Stimulated activated CD4-positive, alpha-beta T cell treated with anti-CD3 and anti-CD28 coated beads, Interleukin-15, amount 100 ng/mL, for 24 hours (primary cell): ENCODE measurements at regions not wholly inside any gene's neighbourhood (a gene's known extent, or its start where the extent isn't known, plus 50 kb on each side); places are given as distances from the start of the nearest gene placed in this dataset.
A peak's percentile ranks its signal among the peaks of the same experiment; 100 is the strongest.

Source experiments
- DNase-seq: peaks from one replicate; pipeline ENCODE4 v3.0.0-alpha.2; 2020

GRCh38 chrX:45852884-45853283 lies 652.2 kb upstream of the DIPK2B start:
- DNase-seq, result no peak

- peak; percentile 77 for DNase-seq
Measured at GRCh38 chrX:45851434-45851991, 650.8 kb upstream of the DIPK2B start.

DNA sequence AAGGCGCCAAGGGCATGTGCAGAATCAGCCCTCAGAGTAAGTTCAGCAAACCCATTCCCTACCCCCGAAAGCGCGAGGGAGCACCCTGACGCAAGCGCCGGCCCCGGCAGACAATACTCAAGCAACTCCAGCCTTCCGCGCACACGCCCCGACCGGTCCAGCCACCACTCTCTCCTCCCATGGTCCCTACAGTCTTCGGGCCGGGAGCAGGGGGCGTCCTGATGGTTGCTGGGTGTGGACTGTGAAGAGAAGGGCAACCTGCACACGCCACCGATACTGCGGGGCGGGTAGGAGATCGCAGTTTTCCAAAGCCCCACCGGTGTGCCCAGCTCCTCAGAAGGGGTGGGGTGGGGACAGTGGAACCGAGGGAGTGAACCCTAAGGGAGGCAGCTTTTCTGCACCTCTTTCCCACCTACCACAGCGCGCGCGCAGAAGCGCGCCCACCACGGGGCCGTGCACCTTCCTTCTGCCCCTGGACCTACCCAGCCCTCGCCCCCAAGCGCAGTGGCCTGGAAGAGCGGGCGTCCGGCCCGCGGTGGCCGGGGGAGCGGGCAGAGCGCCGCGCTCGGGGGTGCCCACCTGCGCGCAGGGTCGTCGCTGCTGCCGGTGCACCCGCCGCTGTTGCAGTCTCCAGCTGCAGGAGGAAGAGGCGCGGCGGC lies 650.2 kb upstream of the DIPK2B start:
- DNase-seq, result peak; percentile 55

- peak; percentile 45 for DNase-seq
Measured at GRCh38 chrX:45850197-45850774, 649.6 kb upstream of the DIPK2B start.

GRCh38 chrX:45849261-45849862 lies 648.7 kb upstream of the DIPK2B start:
- DNase-seq, result peak; percentile 23

DNA sequence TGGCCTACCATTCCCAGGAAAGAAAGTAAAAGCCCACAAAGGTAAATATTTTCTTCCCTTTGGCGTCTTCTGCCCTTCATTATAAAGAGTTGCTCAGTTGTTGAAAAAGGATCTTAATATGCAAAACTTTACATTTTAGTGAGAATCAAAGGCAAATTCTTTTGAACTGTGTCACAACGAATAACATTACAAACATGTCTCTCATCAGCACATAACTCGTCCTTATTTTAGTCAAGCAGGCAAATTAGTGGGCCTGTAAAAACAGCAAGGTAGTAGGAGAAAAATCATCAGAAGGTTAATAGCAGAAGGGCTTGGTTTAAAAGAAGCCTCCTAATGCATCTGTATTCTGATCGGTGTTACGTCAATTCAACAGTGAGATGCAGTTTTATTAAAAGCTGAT lies 647.3 kb upstream of the DIPK2B start:
- DNase-seq, result no peak

- no peak for DNase-seq
Measured at GRCh38 chrX:45846328-45846727, 645.7 kb upstream of the DIPK2B start.

- DNase-seq, result no peak
Measured at GRCh38 chrX:45845142-45845541, 644.5 kb upstream of the DIPK2B start.

- no peak for DNase-seq
Measured at GRCh38 chrX:45843518-45843917, 642.8 kb upstream of the DIPK2B start.

- DNase-seq, result no peak
Measured at GRCh38 chrX:45842926-45843315, 642.2 kb upstream of the DIPK2B start.

- DNase-seq, result no peak
Measured at GRCh38 chrX:45842207-45842925, 641.7 kb upstream of the DIPK2B start.

DNA sequence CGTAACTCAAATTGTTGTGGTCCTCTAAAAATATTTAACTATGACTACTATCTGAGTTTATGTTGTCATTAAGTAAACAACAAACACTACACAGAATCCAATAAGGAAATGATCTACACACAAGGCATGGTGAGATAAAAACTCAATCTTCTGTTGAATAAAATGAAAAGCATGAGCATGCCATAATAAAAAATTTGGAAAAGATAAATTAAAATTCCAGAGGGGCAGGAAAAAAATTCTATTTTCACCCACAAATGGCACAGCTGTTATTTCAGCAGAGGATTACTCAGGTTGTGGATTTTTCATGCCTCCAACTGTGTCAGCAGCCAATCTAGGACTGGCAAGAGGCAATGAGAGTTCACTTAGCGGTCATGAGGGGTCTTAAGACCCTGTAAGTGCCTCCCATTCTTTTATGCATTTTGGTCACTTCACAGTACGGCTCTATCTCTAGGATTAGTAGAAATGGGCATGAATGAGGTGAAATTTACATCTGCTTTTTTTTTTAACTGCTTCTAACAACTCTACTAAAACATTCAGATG lies 639.8 kb upstream of the DIPK2B start:
- DNase-seq, result no peak

DNA sequence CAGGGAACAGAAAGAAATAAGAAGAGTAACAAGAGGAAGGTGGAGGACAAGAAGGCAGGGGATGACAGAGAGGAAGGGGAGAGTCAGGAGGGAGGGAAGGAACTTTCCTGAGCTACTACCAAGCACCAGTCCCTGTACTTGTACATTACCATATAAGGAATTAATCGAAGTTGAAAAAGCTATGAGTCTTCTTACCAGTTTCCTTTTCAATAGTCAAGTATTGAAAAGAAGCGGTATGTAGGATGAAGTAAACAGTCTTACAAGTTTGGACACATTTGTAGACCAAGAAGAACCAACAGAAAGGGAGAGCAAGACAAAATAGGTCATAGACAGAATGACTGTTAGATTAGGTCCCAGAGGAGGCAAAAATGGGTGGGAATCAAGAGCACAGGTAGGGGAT lies 629.7 kb upstream of the DIPK2B start:
- DNase-seq, result no peak

GRCh38 chrX:45824471-45824870 lies 623.8 kb upstream of the DIPK2B start:
- DNase-seq, result peak; percentile 74

GRCh38 chrX:45823536-45823935 lies 622.9 kb upstream of the DIPK2B start:
- no peak for DNase-seq

- DNase-seq, result no peak
Measured at GRCh38 chrX:45822124-45822523, 621.4 kb upstream of the DIPK2B start.

- no peak for DNase-seq
Measured at GRCh38 chrX:45818913-45819312, 618.2 kb upstream of the DIPK2B start.

GRCh38 chrX:45815441-45815840 lies 614.8 kb upstream of the DIPK2B start:
- DNase-seq, result no peak

- DNase-seq, result no peak
Measured at GRCh38 chrX:45811326-45811725, 610.6 kb upstream of the DIPK2B start.

DNA sequence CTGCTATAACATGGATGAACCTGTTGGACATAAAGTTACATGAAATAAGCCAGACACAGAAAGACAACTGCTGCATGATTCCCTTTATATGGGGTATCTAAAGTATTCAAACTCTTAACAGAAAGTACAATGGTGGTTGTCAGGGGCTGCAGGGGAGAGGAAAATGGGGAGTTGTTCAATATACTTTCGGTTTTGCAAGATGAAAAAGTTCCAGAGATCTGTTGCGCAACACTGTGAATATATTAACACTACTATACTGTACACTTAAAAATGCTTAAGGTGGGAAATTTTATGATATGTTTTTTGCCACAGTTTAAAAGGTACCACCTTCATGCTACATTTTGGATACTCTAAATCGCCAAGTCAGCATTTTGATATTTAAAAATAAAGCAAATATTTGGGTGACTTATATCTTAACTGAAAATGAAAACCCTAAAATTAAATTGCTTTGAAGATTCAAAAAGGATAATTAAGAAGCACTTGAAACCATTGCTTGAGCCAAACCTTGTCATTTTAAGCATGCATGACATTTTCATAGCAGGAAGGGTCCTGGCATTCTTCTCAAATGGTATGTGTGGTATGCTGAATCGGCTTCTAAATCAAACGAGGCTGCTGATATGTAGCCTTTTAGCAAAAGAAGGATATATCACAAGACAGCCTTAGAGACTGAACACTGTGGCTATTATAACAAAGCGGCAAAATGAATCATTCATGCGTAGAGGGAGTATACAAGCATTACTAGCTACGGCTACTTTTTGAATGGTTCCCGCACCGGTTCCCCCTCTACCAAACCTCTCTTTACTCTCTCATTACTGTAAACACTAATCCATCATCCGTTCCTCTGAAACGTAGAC lies 607.1 kb upstream of the DIPK2B start:
- DNase-seq, result peak; percentile 21

DNA sequence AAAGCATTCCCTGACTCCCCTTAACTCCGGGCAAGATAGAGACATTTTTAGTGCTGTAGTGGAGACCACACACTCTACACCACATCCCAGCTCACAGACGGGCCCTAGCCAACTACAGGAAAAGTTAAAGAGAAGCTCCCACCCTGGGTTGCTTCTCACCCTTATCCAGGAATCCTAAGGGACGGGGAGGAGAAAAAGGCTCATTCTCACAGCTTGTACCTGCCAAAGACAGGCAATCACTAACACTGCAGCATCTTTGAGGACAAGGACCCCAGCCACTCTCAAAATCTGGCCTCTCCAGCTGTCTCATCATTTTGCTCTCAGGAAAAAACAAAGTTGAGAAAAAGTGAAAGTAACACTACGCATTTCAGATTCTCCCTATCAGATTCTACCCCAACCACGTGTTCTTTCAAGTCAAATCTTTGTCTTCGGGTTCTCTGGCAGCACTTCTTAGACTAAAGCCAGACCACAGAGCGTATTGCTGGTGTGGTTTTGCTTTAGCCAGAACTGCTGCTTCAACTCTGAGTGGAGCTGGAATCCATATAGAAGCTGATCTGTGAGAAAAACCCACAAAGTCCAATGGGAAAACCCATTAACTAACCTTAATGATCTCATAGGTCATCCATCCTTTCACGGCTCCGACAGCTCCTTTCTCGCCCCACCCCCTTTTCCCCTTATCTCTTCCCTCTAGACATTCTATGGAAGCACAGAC lies 605.9 kb upstream of the DIPK2B start:
- peak; percentile 53 for DNase-seq

- DNase-seq, result no peak
Measured at GRCh38 chrX:45804276-45804675, 603.6 kb upstream of the DIPK2B start.
